ENCODE measurements at regions not wholly inside any gene's neighbourhood (a gene's known extent, or its start where the extent isn't known, plus 50 kb on each side); places are given as distances from the start of the nearest gene placed in this dataset.

- Histone ChIP-seq H3K9me2 (ENCODE audit: low read depth, low read length) (no peaks in the 10 kb centered on the region), H3K9ac (ENCODE audit: low read length) (no peak overlapping the region), H3K79me2 (ENCODE audit: insufficient read depth, low read length) (no peaks in the 10 kb centered on the region), H3F3A (ENCODE audit: insufficient read depth, low read length) (no peaks in the 10 kb centered on the region), H3K4me3 (ENCODE audit: low read depth, low read length, poor library complexity, severe bottlenecking) (no peak overlapping the region), H2AFZ (ENCODE audit: low read length) (no peak overlapping the region), H3K9me3 (ENCODE audit: low read length) (no peaks in the 10 kb centered on the region), H3K4me1 (ENCODE audit: insufficient read depth, low read length, severe bottlenecking) (no peaks in the 10 kb centered on the region), H4K20me1 (ENCODE audit: insufficient read depth, low read length) (no peaks in the 10 kb centered on the region), H3K27me3 (ENCODE audit: insufficient read depth, low read length) (no peaks in the 10 kb centered on the region), H3K4me2 (ENCODE audit: low read length) (no peak overlapping the region), H3K36me3 (ENCODE audit: insufficient read depth, low read length) (no peaks in the 10 kb centered on the region), H3K27ac (ENCODE audit: low read depth, low read length, poor library complexity, severe bottlenecking) (no peak overlapping the region)
- TF ChIP-seq CTCF (IDR thresholded peaks at IDR 0.05; ENCODE audit: low read length) (no peak), EZH2 (IDR thresholded peaks at IDR 0.05; ENCODE audit: borderline replicate concordance, low read length) (no peak)
These were observed 251.1 kb upstream of the RMST start for GRCh38 chr12:97211416-97211930.

- no peak overlapping the region for H3K4me3 ChIP-seq (ENCODE audit: low read depth, low read length, poor library complexity, severe bottlenecking)
- no peaks in the 10 kb centered on the region for H3K9me3 ChIP-seq (ENCODE audit: low read length)
- TF ChIP-seq EZH2 (IDR thresholded peaks at IDR 0.05; ENCODE audit: borderline replicate concordance, low read length) (no peak), CTCF (IDR thresholded peaks at IDR 0.05; ENCODE audit: low read length) (no peak)
- no peaks in the 10 kb centered on the region for H4K20me1 ChIP-seq (ENCODE audit: insufficient read depth, low read length)
- no peaks in the 10 kb centered on the region for H3K9me2 ChIP-seq (ENCODE audit: low read depth, low read length)
- H3K27me3 ChIP-seq (ENCODE audit: insufficient read depth, low read length) = no peaks in the 10 kb centered on the region
- no peak overlapping the region for H2AFZ ChIP-seq (ENCODE audit: low read length)
- no peak overlapping the region for H3K4me2 ChIP-seq (ENCODE audit: low read length)
- H3K4me1 ChIP-seq (ENCODE audit: insufficient read depth, low read length, severe bottlenecking) = peaks cover 3% of the 10 kb centered on the region
- H3K27ac ChIP-seq (ENCODE audit: low read depth, low read length, poor library complexity, severe bottlenecking) = no peak overlapping the region
- no peaks in the 10 kb centered on the region for H3K36me3 ChIP-seq (ENCODE audit: insufficient read depth, low read length)
- no peak overlapping the region for H3K9ac ChIP-seq (ENCODE audit: low read length)
- H3F3A ChIP-seq (ENCODE audit: insufficient read depth, low read length) = no peaks in the 10 kb centered on the region
- H3K79me2 ChIP-seq (ENCODE audit: insufficient read depth, low read length) = no peaks in the 10 kb centered on the region
These were observed 245.8 kb upstream of the RMST start for GRCh38 chr12:97216848-97217247.

- TF ChIP-seq EZH2 (IDR thresholded peaks at IDR 0.05; ENCODE audit: borderline replicate concordance, low read length) (no peak), CTCF (IDR thresholded peaks at IDR 0.05; ENCODE audit: low read length) (no peak)
These were observed 240.2 kb upstream of the RMST start for GRCh38 chr12:97222391-97222790.

More at GRCh38 chr12:97222391-97222790, 240.2 kb upstream of the RMST start:
- Histone ChIP-seq H3K9me3 (ENCODE audit: low read length) (no peaks in the 10 kb centered on the region), H2AFZ (ENCODE audit: low read length) (no peak overlapping the region), H3K27me3 (ENCODE audit: insufficient read depth, low read length) (no peaks in the 10 kb centered on the region), H3K4me3 (ENCODE audit: low read depth, low read length, poor library complexity, severe bottlenecking) (no peak overlapping the region), H4K20me1 (ENCODE audit: insufficient read depth, low read length) (no peaks in the 10 kb centered on the region), H3K79me2 (ENCODE audit: insufficient read depth, low read length) (no peaks in the 10 kb centered on the region), H3K27ac (ENCODE audit: low read depth, low read length, poor library complexity, severe bottlenecking) (peak overlapping the region; percentile 67), H3K9ac (ENCODE audit: low read length) (no peak overlapping the region), H3K9me2 (ENCODE audit: low read depth, low read length) (no peaks in the 10 kb centered on the region), H3F3A (ENCODE audit: insufficient read depth, low read length) (no peaks in the 10 kb centered on the region), H3K4me2 (ENCODE audit: low read length) (no peak overlapping the region), H3K4me1 (ENCODE audit: insufficient read depth, low read length, severe bottlenecking) (peaks cover 19% of the 10 kb centered on the region), H3K36me3 (ENCODE audit: insufficient read depth, low read length) (no peaks in the 10 kb centered on the region)
